HG03521 (cell line): ENCODE measurements at regions not wholly inside any gene's neighbourhood (a gene's known extent, or its start where the extent isn't known, plus 50 kb on each side); places are given as distances from the start of the nearest gene placed in this dataset.

ENCODE experiments used
- ATAC-seq: cut with Tn5 transposase; IDR thresholded peaks from one replicate; pipeline ENCODE4 v1.9.1; 2021; ENCODE audit warnings: mild to moderate bottlenecking, moderate library complexity; ENCODE audit not compliant: unreplicated experiment

- ATAC-seq = no peak
Measured at GRCh38 chr4:71269233-71269632, 69.6 kb upstream of the SLC4A4 start.

GRCh38 chr4:71270901-71271300 lies 67.9 kb upstream of the SLC4A4 start:
- ATAC-seq = peak; percentile 62

GRCh38 chr4:71272976-71273375 lies 65.8 kb upstream of the SLC4A4 start:
- ATAC-seq = no peak

- ATAC-seq = no peak
Measured at GRCh38 chr4:71275004-71275403, 63.8 kb upstream of the SLC4A4 start.

- peak; percentile 47 for ATAC-seq
Measured at GRCh38 chr4:71275570-71275969, 63.2 kb upstream of the SLC4A4 start.

GRCh38 chr4:71277353-71277752 lies 61.5 kb upstream of the SLC4A4 start:
- ATAC-seq = no peak

- ATAC-seq = no peak
Measured at GRCh38 chr4:71283642-71284257, 55.1 kb upstream of the SLC4A4 start.

- no peak for ATAC-seq
Measured at GRCh38 chr4:71287305-71287704, 51.5 kb upstream of the SLC4A4 start.

- no peak for ATAC-seq
Measured at GRCh38 chr4:71288875-71289274, 49.9 kb upstream of the SLC4A4 start.
